PFSK-1 (cell line): ENCODE measurements at regions not wholly inside any gene's neighbourhood (a gene's known extent, or its start where the extent isn't known, plus 50 kb on each side); places are given as distances from the start of the nearest gene placed in this dataset.

Source experiments
- POLR2AphosphoS5 ChIP-seq: IDR thresholded peaks from 2 replicates; pipeline ENCODE4 v1.6.1; 2012; ENCODE audit warnings: low read depth, mild to moderate bottlenecking, control low read depth, low read length, moderate library complexity
- SIN3A ChIP-seq: IDR thresholded peaks from 2 replicates; pipeline ENCODE4 v1.6.1; 2012; ENCODE audit warnings: mild to moderate bottlenecking, low read length, moderate library complexity, borderline replicate concordance; ENCODE audit not compliant: insufficient read depth

GRCh38 chr4:123893011-123893981 is 496.7 kb downstream of the SPRY1 start:
- TF ChIP-seq SIN3A (peak; percentile 86; the same call in 1 of the 2 replicates), POLR2AphosphoS5 (peak; percentile 59)
